ENCODE measurements at regions not wholly inside any gene's neighbourhood (a gene's known extent, or its start where the extent isn't known, plus 50 kb on each side); places are given as distances from the start of the nearest gene placed in this dataset.

DNA sequence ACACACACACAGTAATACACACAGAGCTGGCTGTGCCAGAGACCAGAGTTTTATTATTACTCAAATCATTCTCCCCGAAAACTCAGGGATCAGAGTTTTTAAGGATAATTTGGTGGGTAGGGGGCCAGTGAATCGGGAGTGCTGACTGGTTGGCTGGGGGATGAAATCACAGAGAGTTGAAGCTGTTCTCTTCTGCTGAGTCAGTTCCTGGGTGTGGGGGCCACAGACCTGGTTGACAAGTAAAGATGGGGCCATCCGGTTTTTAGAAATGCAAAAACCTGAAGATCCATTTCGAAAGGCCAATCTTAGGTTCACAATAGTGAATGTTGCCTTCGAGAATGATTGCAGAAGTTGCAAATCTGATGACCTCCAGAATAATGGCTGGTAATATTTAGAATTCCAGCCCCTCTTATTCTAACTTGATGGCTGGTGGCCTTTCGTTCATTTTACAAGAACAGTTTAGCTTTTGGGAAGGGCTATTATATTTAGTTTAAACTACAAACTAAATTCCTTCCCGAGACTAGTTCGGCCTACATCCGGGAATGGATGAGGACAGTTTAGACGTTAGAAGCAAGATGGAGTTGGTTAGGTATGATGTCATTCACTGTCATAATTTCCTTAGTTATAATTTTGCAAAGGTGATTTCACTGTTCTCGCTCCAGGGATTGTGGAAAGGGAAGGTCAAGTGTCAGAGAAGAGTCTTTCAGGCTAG is 123.2 kb downstream of the KCNJ18 start:
- Histone ChIP-seq H3K27me3 (ENCODE audit: insufficient read depth, low read length, poor library complexity) (no peaks in the 10 kb centered on the region), H3K4me2 (ENCODE audit: insufficient read depth, low read length) (no peak overlapping the region), H3K36me3 (ENCODE audit: insufficient read depth, low read length) (no peaks in the 10 kb centered on the region), H3K27ac (ENCODE audit: low read length) (no peak overlapping the region), H3K4me1 (ENCODE audit: insufficient read depth, low read length) (no peaks in the 10 kb centered on the region), H3K9me3 (ENCODE audit: insufficient read depth, low read length, severe bottlenecking) (no peaks in the 10 kb centered on the region), H3K4me3 (ENCODE audit: low read depth in 1 of 2, low read length in 2 of 2) (no peak overlapping the region), H2AFZ (ENCODE audit: low read depth, low read length) (no peak overlapping the region), H3K9ac (ENCODE audit: low read depth, low read length) (no peak overlapping the region), H3K79me2 (ENCODE audit: insufficient read depth, low read length) (no peaks in the 10 kb centered on the region), H4K20me1 (ENCODE audit: insufficient read depth, low read length) (no peaks in the 10 kb centered on the region)
- TF ChIP-seq EZH2 (IDR thresholded peaks at IDR 0.05; ENCODE audit: borderline replicate concordance, low read depth, low read length, severe bottlenecking): no peak
- TF ChIP-seq, protein P1, sequence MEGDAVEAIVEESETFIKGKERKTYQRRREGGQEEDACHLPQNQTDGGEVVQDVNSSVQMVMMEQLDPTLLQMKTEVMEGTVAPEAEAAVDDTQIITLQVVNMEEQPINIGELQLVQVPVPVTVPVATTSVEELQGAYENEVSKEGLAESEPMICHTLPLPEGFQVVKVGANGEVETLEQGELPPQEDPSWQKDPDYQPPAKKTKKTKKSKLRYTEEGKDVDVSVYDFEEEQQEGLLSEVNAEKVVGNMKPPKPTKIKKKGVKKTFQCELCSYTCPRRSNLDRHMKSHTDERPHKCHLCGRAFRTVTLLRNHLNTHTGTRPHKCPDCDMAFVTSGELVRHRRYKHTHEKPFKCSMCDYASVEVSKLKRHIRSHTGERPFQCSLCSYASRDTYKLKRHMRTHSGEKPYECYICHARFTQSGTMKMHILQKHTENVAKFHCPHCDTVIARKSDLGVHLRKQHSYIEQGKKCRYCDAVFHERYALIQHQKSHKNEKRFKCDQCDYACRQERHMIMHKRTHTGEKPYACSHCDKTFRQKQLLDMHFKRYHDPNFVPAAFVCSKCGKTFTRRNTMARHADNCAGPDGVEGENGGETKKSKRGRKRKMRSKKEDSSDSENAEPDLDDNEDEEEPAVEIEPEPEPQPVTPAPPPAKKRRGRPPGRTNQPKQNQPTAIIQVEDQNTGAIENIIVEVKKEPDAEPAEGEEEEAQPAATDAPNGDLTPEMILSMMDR (IDR thresholded peaks at IDR 0.05; ENCODE audit: borderline replicate concordance, extremely low read depth, low read length, poor library complexity, severe bottlenecking): no peak
- DNase-seq (no peak), ATAC-seq (ENCODE audit: insufficient read depth, low read depth) (no peak)

DNA sequence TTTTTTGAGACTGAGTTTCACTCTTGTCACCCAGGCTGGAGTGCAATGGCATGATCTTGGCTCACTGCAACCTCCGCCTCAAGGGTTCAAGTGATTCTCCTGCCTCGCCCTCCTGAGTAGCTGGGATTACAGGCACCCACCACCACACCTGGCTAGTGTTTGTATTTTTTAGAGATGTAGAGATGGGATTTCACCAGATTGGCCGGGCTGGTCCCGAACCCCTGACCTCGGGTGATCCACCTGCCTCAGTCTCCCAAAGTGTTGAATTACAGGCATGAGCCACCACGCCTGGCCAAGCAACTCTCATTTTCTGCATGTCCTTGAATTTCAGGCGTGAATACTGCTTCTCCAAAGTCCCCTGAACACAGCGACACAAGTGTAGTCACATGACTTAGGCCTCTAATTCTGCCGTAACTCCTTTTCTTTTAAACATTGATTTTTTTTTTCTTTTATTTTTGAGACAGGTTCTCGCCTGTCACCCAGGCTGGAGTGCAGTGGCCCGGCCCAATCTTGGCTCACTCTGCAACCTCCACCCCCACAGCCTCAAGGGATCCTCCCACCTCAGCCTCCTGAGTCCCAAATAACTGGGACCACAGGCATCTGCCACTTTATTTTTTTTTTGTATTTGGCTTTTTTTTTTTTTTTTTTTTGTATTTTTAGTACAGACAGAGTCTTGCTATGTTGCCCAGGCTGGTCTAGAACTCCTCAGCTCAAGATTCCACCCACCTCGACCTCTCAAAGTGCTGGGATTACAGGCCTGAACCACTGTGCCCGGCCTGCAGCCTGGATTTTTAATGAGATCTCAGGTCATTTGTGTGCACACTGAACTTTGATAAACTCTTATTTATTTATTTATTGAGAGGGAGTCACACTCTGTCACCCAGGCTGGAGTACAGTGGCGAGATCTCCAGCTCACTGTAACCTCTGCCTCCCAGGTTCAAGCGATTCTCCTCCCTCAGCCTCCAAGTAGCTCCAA is 124.6 kb downstream of the KCNJ18 start:
- Histone ChIP-seq H3K9ac (ENCODE audit: low read depth, low read length) (no peak overlapping the region), H3K4me3 (ENCODE audit: low read depth in 1 of 2, low read length in 2 of 2) (no peak overlapping the region), H3K27me3 (ENCODE audit: insufficient read depth, low read length, poor library complexity) (no peaks in the 10 kb centered on the region), H3K9me3 (ENCODE audit: insufficient read depth, low read length, severe bottlenecking) (no peaks in the 10 kb centered on the region), H3K79me2 (ENCODE audit: insufficient read depth, low read length) (no peaks in the 10 kb centered on the region), H2AFZ (ENCODE audit: low read depth, low read length) (no peak overlapping the region), H4K20me1 (ENCODE audit: insufficient read depth, low read length) (no peaks in the 10 kb centered on the region), H3K4me1 (ENCODE audit: insufficient read depth, low read length) (no peaks in the 10 kb centered on the region), H3K36me3 (ENCODE audit: insufficient read depth, low read length) (no peaks in the 10 kb centered on the region), H3K4me2 (ENCODE audit: insufficient read depth, low read length) (no peak overlapping the region), H3K27ac (ENCODE audit: low read length) (no peak overlapping the region)
- no peak for DNase-seq
- ATAC-seq (ENCODE audit: insufficient read depth, low read depth): no peak
- no peak for TF ChIP-seq EZH2 (IDR thresholded peaks at IDR 0.05; ENCODE audit: borderline replicate concordance, low read depth, low read length, severe bottlenecking)
- TF ChIP-seq, protein P1 (IDR thresholded peaks at IDR 0.05; ENCODE audit: borderline replicate concordance, extremely low read depth, low read length, poor library complexity, severe bottlenecking): no peak

DNA sequence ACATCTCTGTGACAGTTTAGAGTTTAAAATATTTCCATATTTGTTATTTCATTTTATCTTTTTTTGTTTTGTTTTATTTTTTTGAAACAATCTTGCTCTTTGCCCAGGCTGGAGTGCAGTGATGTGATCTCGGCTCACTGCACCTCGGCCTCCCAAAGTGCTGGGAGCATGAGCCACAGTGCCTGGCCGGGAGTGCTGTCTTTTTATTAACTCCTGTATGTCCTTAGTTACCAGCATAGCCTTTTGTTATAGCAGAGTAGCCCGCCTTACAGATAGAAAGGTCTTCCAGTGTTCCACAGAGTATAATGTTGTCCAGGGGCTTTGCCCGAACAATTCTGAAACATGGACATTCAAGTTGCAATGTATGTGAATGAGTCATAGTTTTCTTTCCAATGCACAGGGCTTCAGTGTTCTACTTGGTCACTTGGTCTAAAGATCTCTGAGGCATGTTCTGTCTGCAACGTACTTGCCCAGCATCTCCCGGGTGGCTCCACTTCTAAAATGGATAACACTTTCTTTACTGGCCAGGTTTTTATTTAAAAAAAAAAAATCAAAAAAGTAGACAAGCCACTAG is 125.6 kb downstream of the KCNJ18 start:
- H3K9ac ChIP-seq (ENCODE audit: low read depth, low read length): no peak overlapping the region
- no peaks in the 10 kb centered on the region for H3K36me3 ChIP-seq (ENCODE audit: insufficient read depth, low read length)
- no peak for ATAC-seq (ENCODE audit: insufficient read depth, low read depth)
- H3K27ac ChIP-seq (ENCODE audit: low read length): no peak overlapping the region
- no peak overlapping the region for H2AFZ ChIP-seq (ENCODE audit: low read depth, low read length)
- H3K79me2 ChIP-seq (ENCODE audit: insufficient read depth, low read length): no peaks in the 10 kb centered on the region
- H3K4me3 ChIP-seq (ENCODE audit: low read depth in 1 of 2, low read length in 2 of 2): no peak overlapping the region
- H4K20me1 ChIP-seq (ENCODE audit: insufficient read depth, low read length): no peaks in the 10 kb centered on the region
- no peaks in the 10 kb centered on the region for H3K27me3 ChIP-seq (ENCODE audit: insufficient read depth, low read length, poor library complexity)
- no peak for DNase-seq
- no peaks in the 10 kb centered on the region for H3K4me1 ChIP-seq (ENCODE audit: insufficient read depth, low read length)
- H3K9me3 ChIP-seq (ENCODE audit: insufficient read depth, low read length, severe bottlenecking): no peaks in the 10 kb centered on the region
- H3K4me2 ChIP-seq (ENCODE audit: insufficient read depth, low read length): no peak overlapping the region
- TF ChIP-seq EZH2 (IDR thresholded peaks at IDR 0.05; ENCODE audit: borderline replicate concordance, low read depth, low read length, severe bottlenecking): no peak
- TF ChIP-seq, protein P1 (IDR thresholded peaks at IDR 0.05; ENCODE audit: borderline replicate concordance, extremely low read depth, low read length, poor library complexity, severe bottlenecking): no peak

Measured in DND-41 (cell line).